Activated CD8-positive, alpha-beta memory T cell treated with anti-CD3 and anti-CD28 coated beads, Interleukin-2, amount 10 ng/mL, durations not matched to agents 7 days and 5 days (primary cell): ENCODE measurements at regions not wholly inside any gene's neighbourhood (a gene's known extent, or its start where the extent isn't known, plus 50 kb on each side); places are given as distances from the start of the nearest gene placed in this dataset.

Experiments
- ATAC-seq: fragments of 150-1000 bp; cut with Tn5 transposase; one replicate; pipeline ENCODE4 v1.10.0; 2021; ENCODE audit warnings: moderate library complexity
- CTCF ChIA-PET: fragments of 350-600 bp; sonication (Branson Sonifier 250); formaldehyde crosslinking; loops from one replicate; lab custom pipeline; 2021; ENCODE audit warnings: antibody characterized with exemption; lab: Charles Lee
- DNase-seq: peaks from one replicate; pipeline ENCODE4 v3.0.0-alpha.2; 2020
- H3K27ac Mint-ChIP-seq: one replicate; pipeline ENCODE4 v1.8.0; 2021; ENCODE audit warnings: mild to moderate bottlenecking, mixed read lengths
- H3K27me3 Mint-ChIP-seq: one replicate; pipeline ENCODE4 v1.8.0; 2021; ENCODE audit warnings: mixed read lengths
- H3K36me3 Mint-ChIP-seq: one replicate; pipeline ENCODE4 v1.8.0; 2021; ENCODE audit warnings: mild to moderate bottlenecking, mixed read lengths
- H3K4me1 Mint-ChIP-seq: one replicate; pipeline ENCODE4 v1.8.0; 2021; ENCODE audit warnings: mixed read lengths
- H3K4me3 Mint-ChIP-seq: one replicate; pipeline ENCODE4 v1.8.0; 2021; ENCODE audit warnings: mild to moderate bottlenecking, moderate library complexity, mixed read lengths
- H3K9me3 Mint-ChIP-seq: one replicate; pipeline ENCODE4 v1.8.0; 2022; ENCODE audit warnings: low read depth, mixed read lengths

DNA sequence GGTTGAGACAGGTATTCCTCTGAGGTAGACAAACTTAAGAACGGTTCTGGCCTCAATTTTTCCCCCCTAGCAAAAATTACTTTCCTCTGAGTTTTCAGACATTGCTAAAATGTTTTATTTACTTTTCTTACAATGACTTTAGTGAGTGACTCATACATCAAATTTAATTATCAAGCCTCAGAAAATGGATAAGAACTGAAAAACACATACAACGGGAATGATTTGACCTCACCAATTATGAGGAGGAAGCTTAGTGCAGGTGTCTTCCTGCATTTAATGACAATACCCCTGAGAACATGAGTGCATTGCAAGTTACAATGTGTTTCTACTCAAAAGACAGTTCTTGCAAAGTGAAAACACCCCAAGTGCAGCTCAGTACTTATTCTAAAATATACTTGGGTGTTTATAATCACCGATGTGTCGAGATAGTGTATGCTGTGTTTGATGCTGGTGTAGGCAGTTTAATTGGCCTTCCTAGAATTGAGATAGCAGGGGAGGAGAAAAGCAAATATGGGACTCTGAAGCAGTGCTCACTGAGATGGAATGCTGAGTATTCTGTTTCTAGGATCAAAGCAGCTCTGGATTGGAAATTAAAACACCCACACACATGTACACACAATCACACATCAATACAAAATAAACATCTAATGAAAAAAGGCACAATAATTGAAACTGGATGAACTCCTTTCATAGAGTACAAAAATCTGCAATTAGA, 189.5 kb upstream of the SLC10A2 start:
- CTCF ChIA-PET: no interaction called here
- H3K4me3 Mint-ChIP-seq: no peak overlapping the region
- H3K36me3 Mint-ChIP-seq: no peaks in the 10 kb centered on the region
- H3K9me3 Mint-ChIP-seq: no peaks in the 10 kb centered on the region
- H3K27ac Mint-ChIP-seq: no peak overlapping the region
- no peaks in the 10 kb centered on the region for H3K27me3 Mint-ChIP-seq
- DNase-seq: no peak
- ATAC-seq: no peak
- no peaks in the 10 kb centered on the region for H3K4me1 Mint-ChIP-seq

DNA sequence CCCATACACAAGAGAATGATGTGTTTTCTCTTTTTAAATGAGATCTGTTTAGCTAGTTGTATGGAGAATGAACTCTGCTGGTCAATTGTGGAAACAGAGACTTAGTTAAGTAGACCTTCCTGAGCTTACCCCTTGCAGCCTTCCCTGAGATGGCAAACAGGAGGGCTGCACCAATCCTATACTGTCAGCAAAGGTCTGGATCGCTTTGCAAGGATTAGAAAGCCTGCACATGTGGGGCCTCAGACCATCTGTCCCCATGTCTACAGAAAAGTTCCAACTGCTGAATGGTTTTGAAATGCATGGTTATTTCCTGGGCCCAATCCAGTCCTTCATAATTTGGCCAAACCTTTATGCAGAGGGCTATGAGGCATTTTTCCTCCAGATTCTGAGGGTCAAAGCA, 183.9 kb upstream of the SLC10A2 start:
- no peaks in the 10 kb centered on the region for H3K9me3 Mint-ChIP-seq
- H3K27ac Mint-ChIP-seq: no peak overlapping the region
- DNase-seq: no peak
- CTCF ChIA-PET: no interaction called here
- no peak overlapping the region for H3K4me3 Mint-ChIP-seq
- ATAC-seq: no peak
- no peaks in the 10 kb centered on the region for H3K27me3 Mint-ChIP-seq
- no peaks in the 10 kb centered on the region for H3K36me3 Mint-ChIP-seq
- no peaks in the 10 kb centered on the region for H3K4me1 Mint-ChIP-seq

DNA sequence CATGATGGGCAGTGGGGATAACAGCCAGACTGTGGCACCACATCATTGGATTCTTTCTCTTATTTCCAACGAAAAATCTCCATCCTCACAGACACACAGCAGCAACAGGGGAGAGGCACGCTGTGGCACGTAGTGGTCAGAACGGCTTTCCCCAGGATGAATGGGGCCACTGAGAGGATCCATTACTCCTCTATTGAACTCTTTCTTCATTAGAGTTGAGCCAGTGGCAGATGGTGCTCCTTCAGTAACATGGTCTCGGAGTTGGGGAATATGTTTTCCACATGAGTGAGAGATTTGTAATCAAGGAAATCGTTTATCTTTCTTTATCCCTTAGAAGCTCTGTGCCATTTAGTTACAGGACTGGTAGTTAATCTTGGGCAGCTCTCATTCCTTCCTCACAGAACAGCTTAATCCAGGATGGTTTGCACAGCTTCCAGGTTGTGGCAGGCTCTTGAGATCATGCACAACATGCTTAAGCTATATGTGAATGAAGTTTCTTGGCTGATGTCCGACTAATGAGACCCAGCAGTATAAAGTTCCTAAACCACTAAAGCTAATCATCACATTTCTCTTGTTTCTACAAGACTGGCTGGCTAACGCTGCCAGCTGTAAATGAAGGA, 180.5 kb upstream of the SLC10A2 start:
- DNase-seq: no peak
- ATAC-seq: no peak
- H3K27ac Mint-ChIP-seq: no peak overlapping the region
- CTCF ChIA-PET: no interaction called here
- H3K27me3 Mint-ChIP-seq: no peaks in the 10 kb centered on the region
- no peaks in the 10 kb centered on the region for H3K36me3 Mint-ChIP-seq
- no peaks in the 10 kb centered on the region for H3K4me1 Mint-ChIP-seq
- no peaks in the 10 kb centered on the region for H3K9me3 Mint-ChIP-seq
- no peak overlapping the region for H3K4me3 Mint-ChIP-seq

DNA sequence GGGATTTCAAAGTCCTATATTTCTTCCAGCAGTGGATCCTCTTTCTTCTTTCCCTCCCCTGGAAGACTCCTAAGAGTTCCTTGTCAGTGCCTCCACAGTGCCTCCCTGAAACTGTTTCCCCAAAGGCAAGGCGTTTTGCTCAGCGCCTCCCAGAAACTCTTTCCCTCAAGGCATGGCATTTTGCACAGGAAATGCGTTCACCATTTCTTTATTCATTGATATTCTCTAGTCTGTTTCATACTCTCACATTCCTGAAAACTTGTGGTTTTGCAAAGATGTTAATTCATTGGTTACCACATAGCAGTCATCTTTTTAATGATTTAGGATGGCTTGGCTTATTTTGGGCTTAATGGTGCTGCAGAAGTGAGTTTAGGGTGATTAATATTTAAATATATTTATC, 177.3 kb upstream of the SLC10A2 start:
- CTCF ChIA-PET: no interaction called here
- Mint-ChIP-seq H3K9me3 (no peaks in the 10 kb centered on the region), H3K27me3 (no peaks in the 10 kb centered on the region), H3K36me3 (no peaks in the 10 kb centered on the region), H3K4me1 (no peaks in the 10 kb centered on the region), H3K27ac (no peak overlapping the region), H3K4me3 (no peak overlapping the region)
- DNase-seq (no peak), ATAC-seq (no peak)

DNA sequence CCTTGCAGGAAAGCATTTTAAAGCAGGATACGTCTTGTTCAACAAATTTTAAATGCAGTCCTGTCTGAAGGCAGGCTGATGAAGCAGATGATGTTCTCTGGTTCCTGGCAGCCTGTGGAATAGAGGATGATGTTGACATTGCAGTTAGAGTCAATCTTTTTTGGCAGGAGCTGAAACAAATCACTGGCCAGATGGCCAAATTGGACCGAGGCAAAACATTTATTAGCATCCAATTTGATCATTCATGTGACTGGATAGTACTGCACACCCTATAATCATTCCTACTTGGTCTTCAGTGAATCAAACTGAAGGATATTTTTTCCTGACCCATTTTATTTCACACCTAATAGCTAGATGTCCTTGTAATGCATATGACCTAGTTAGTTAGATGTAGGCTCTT, 172.2 kb upstream of the SLC10A2 start:
- DNase-seq: no peak
- H3K27ac Mint-ChIP-seq: no peak overlapping the region
- ATAC-seq: no peak
- no peaks in the 10 kb centered on the region for H3K9me3 Mint-ChIP-seq
- H3K36me3 Mint-ChIP-seq: no peaks in the 10 kb centered on the region
- H3K4me3 Mint-ChIP-seq: no peak overlapping the region
- no peaks in the 10 kb centered on the region for H3K4me1 Mint-ChIP-seq
- CTCF ChIA-PET: no interaction called here
- no peaks in the 10 kb centered on the region for H3K27me3 Mint-ChIP-seq

DNA sequence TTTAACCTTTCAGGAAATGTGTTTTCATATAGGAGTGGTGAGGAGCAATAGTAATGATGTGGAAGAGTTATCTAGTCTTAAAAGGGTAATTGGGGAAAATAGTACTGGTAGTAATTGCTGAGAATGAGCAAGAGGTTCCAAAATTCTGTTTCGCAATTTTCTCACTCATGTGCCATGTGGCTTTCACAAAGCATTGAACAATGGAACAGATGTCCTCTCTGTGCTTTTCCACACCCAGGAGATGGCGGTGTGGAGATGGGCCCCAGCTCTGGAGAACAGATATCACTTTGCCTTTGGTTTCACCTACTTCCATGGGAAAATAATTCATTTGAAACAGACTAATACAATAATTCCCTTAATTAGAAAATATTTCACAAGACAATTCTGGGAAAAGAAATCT, 170.0 kb upstream of the SLC10A2 start:
- no peak overlapping the region for H3K27ac Mint-ChIP-seq
- H3K4me1 Mint-ChIP-seq: no peaks in the 10 kb centered on the region
- H3K9me3 Mint-ChIP-seq: no peaks in the 10 kb centered on the region
- ATAC-seq (no peak), DNase-seq (no peak)
- H3K4me3 Mint-ChIP-seq: no peak overlapping the region
- CTCF ChIA-PET: no interaction called here
- no peaks in the 10 kb centered on the region for H3K27me3 Mint-ChIP-seq
- no peaks in the 10 kb centered on the region for H3K36me3 Mint-ChIP-seq

DNA sequence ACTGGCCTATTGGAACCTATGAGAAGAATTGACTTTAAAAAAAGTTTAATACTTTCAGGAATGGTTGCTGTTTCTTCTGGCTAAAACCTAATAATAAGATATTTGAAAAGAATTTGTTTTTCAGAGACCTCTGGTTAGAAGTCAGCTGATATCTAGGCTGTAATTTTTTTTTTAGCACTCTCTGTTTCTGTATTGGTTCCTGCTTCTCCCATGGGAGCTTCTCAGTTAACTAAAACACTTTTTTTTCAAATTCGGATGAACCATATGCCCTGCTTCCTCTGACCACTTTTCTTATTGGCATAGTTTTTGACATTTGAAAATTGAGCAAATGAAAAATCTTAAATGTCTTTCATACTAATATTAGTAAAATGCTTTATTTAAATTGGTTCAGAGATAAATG, 163.5 kb upstream of the SLC10A2 start:
- no peaks in the 10 kb centered on the region for H3K27me3 Mint-ChIP-seq
- ATAC-seq (no peak), DNase-seq (no peak)
- H3K4me3 Mint-ChIP-seq: no peak overlapping the region
- no peaks in the 10 kb centered on the region for H3K36me3 Mint-ChIP-seq
- CTCF ChIA-PET: no interaction called here
- H3K9me3 Mint-ChIP-seq: no peaks in the 10 kb centered on the region
- no peak overlapping the region for H3K27ac Mint-ChIP-seq
- no peaks in the 10 kb centered on the region for H3K4me1 Mint-ChIP-seq

DNA sequence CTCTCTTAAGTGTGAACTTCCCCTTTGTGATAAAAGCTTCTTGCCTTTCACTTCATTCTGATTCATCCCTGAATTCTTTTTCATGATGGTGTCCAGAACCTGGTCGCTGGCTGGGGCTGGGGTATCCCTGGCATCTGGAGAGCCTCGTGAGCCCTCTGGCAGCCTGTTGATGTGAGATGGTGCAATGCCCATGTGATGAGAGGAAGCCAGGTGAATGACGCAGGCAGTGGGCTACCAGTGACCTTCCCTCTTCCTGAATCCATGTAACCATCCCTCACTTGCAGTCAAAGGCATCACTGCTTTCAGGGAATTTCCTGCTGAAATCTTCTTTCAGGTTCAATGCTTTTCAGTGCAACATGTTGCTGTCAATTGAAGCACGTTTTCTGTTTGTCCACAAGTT, 158.6 kb upstream of the SLC10A2 start:
- Mint-ChIP-seq H3K27ac (no peak overlapping the region), H3K9me3 (peaks cover 1% of the 10 kb centered on the region), H3K4me3 (no peak overlapping the region), H3K36me3 (no peaks in the 10 kb centered on the region), H3K27me3 (no peaks in the 10 kb centered on the region), H3K4me1 (no peaks in the 10 kb centered on the region)
- CTCF ChIA-PET: no interaction called here
- no peak for ATAC-seq
- no peak for DNase-seq

DNA sequence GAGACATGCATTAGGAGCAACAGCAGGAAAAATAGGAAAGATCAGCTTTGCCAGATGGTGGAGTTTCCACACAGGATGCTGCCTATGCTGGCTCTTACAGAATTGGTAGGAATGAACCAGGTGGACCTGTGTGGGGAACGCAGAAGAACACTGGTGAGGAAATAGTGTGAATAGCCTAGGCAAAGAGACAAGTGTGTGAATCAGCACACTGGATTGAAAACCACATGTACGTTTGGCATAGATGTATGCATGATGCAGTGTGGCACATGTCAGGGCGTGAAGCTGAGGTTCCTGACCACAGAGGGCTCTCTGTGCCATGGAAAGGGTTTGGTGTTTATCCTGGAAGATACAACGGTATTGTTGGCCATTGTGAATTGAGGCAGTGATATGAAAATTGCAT, 156.5 kb upstream of the SLC10A2 start:
- Mint-ChIP-seq H3K27ac (no peak overlapping the region), H3K9me3 (peaks cover 1% of the 10 kb centered on the region), H3K4me3 (no peak overlapping the region), H3K36me3 (no peaks in the 10 kb centered on the region), H3K4me1 (no peaks in the 10 kb centered on the region), H3K27me3 (no peaks in the 10 kb centered on the region)
- no peak for DNase-seq
- CTCF ChIA-PET: no interaction called here
- no peak for ATAC-seq

DNA sequence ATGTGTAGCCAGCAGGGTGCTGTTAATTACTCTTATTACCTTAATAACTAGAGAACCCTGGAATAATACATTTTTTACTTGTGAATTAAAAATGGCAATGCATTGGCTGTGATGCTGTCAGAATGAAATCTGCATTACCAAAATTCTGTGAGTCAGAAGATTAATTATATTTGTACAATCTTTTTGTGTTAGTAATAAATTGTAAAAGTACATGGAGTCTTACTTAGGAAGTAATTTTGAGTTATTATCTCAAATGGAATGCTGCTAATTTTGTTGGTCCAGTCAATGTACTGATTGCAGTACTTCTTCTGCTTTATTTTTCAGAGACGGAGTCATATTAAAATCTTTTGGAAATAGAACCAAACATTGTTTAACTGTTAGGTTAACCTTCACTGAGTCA, 152.0 kb upstream of the SLC10A2 start:
- H3K4me1 Mint-ChIP-seq: no peaks in the 10 kb centered on the region
- H3K27me3 Mint-ChIP-seq: no peaks in the 10 kb centered on the region
- no peaks in the 10 kb centered on the region for H3K36me3 Mint-ChIP-seq
- DNase-seq (no peak), ATAC-seq (no peak)
- CTCF ChIA-PET: no interaction called here
- no peak overlapping the region for H3K4me3 Mint-ChIP-seq
- peaks cover 1% of the 10 kb centered on the region for H3K9me3 Mint-ChIP-seq
- H3K27ac Mint-ChIP-seq: no peak overlapping the region

DNA sequence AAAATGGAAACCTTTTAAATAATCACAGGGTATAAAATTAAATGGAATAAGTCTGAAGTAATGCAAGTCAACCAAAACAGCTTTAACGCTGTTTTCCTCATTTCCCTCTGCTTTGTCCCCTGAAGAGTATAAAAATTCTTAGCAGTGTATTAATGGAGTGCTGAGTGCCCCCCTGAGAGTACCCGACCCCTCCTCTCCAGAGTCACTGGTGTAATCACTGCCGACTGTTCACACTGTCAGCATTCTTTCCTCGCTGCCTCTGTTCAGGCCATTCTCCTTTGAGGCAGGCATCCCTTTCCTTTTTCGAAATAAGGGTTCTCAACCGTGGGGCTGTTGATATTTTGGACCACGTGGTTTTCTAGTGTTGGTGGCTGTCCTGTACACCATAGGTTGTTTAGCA, 146.9 kb upstream of the SLC10A2 start:
- DNase-seq: no peak
- H3K36me3 Mint-ChIP-seq: no peaks in the 10 kb centered on the region
- no peaks in the 10 kb centered on the region for H3K9me3 Mint-ChIP-seq
- no peak overlapping the region for H3K27ac Mint-ChIP-seq
- H3K27me3 Mint-ChIP-seq: no peaks in the 10 kb centered on the region
- ATAC-seq: no peak
- H3K4me3 Mint-ChIP-seq: no peak overlapping the region
- CTCF ChIA-PET: no interaction called here
- no peaks in the 10 kb centered on the region for H3K4me1 Mint-ChIP-seq

DNA sequence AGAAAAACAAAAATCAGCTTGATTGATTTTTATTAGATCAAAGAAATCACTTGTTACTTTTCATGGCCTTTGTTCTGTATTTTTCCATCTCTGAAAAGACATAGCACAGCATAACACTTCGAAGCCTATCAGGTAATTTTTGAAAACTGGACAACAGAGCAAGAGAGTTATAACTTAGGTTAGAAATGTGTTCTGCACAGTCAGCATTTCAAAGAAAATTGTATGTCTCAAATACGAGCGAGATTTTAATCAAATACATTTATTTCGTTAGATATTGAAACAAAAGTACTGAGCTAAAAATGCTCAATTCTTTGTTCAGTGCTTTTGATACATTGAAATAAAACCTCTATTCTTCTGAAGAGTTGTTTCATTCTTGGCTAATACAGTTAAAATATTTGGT, 144.1 kb upstream of the SLC10A2 start:
- ATAC-seq (no peak), DNase-seq (no peak)
- Mint-ChIP-seq H3K27me3 (no peaks in the 10 kb centered on the region), H3K9me3 (no peaks in the 10 kb centered on the region), H3K27ac (no peak overlapping the region), H3K4me1 (no peaks in the 10 kb centered on the region), H3K36me3 (no peaks in the 10 kb centered on the region), H3K4me3 (no peak overlapping the region)
- CTCF ChIA-PET: no interaction called here

DNA sequence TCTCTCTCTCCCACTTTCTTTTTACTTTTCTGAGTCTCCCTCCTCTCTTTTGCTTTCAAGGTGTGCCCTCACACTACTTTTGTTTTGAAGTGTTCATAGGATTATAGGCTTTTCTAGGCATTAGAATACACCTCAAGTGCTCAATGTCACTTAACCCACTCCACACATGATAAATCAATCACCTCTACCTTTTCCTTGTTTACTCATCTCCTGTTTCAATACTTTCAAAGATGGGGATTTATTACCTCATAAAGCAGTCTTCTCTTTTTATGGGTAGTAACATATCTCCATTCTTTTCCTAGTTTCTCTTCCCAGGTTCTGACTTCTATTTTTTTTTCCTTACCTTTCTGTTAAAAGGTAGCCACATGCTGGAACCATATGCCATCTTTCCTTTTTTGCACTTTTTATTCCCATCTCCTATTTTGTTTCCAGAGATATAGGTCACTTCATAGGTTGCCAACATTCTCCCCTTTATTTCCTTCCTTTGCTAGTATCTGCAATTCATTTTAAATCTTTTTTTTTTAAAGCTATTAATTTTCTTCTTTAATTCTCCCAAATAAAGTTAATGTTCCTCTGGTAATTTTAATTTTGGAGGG, 137.6 kb upstream of the SLC10A2 start:
- DNase-seq (no peak), ATAC-seq (no peak)
- Mint-ChIP-seq H3K27me3 (no peaks in the 10 kb centered on the region), H3K27ac (no peak overlapping the region), H3K36me3 (no peaks in the 10 kb centered on the region), H3K4me3 (no peak overlapping the region), H3K9me3 (peaks cover 3% of the 10 kb centered on the region), H3K4me1 (no peaks in the 10 kb centered on the region)
- CTCF ChIA-PET: no interaction called here

DNA sequence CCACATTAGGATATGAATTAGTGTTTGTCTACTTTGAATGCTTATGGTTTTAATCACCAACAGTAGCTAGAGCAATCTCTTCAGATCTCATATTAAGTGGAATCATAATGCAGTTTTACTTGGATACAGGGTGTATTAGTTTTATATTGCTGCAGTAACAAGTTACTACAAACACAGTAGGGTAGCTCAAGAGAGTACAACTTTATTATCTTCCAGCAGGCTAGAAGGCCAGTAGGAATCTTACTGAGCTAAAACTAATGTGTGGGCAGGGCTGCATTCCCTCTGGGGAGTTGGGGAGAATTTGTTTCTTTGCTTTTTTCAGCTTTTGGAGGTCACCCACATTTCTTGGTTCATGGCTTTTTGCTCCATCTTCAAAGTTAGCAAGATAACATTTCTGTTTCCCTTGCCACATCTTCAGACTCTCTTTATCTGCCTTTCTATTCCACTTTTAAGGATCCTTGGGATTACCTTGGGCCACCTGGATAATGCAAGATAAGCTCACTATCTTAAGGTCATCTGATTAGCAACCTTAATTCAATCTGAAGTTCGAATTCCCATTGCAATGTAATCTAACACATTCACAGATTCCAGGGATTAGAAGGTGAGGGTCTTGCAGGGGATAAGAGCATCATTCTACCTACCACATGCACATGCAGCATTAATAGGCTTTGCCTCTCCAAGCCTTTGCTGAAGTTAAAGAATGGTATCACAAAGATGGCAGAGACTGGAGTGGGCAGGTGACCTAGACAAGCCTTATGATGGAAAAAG, 134.1 kb upstream of the SLC10A2 start:
- Mint-ChIP-seq H3K27me3 (no peaks in the 10 kb centered on the region), H3K36me3 (no peaks in the 10 kb centered on the region), H3K27ac (no peak overlapping the region), H3K9me3 (peaks cover 3% of the 10 kb centered on the region), H3K4me3 (no peak overlapping the region), H3K4me1 (no peaks in the 10 kb centered on the region)
- CTCF ChIA-PET: no interaction called here
- ATAC-seq: no peak
- no peak for DNase-seq
